Neutrophil (primary cell): ENCODE measurements at regions not wholly inside any gene's neighbourhood (a gene's known extent, or its start where the extent isn't known, plus 50 kb on each side); places are given as distances from the start of the nearest gene placed in this dataset.

Experiments used
- H3K27ac ChIP-seq: fragments of 200-600 bp; sonication (generic); 2 replicates; pipeline ENCODE4 v1.5.1; 2016; ENCODE audit warnings: mild to moderate bottlenecking, moderate library complexity
- H3K27me3 ChIP-seq: fragments of 200-600 bp; sonication (generic); 2 replicates; pipeline ENCODE4 v1.6.0; 2016; ENCODE audit warnings: mild to moderate bottlenecking
- H3K36me3 ChIP-seq: fragments of 200-600 bp; sonication (generic); 2 replicates; pipeline ENCODE4 v1.5.1; 2017
- H3K4me1 ChIP-seq, 2 experiments: fragments of 200-600 bp in 1 of 2; sonication (generic) in 1 of 2; 1 replicate in 1 of 2; 2 replicates in 1 of 2; pipeline versions ENCODE4 v1.5.1 to v1.6.1; 2013 to 2016; ENCODE audit warnings: low read depth in 1 of 2, low read length in 1 of 2, mild to moderate bottlenecking in 1 of 2, moderate library complexity in 1 of 2; ENCODE audit not compliant: control insufficient read depth in 1 of 2, insufficient read depth in 1 of 2
- H3K4me3 ChIP-seq, 2 experiments: fragments of 200-600 bp in 1 of 2; sonication (generic) in 1 of 2; 1 replicate in 1 of 2; 2 replicates in 1 of 2; pipeline ENCODE4 v1.5.1; 2013 to 2016; ENCODE audit warnings: low read depth in 1 of 2, low read length in 1 of 2, mild to moderate bottlenecking in 1 of 2, moderate library complexity in 1 of 2
- H3K9me3 ChIP-seq: fragments of 200-600 bp; sonication (generic); 2 replicates; pipeline ENCODE4 v1.5.1; 2016
- CTCF ChIP-seq: fragments of 200-600 bp; sonication (generic); IDR thresholded peaks from 2 replicates; pipeline ENCODE4 v1.5.1; 2016; ENCODE audit warnings: antibody characterized with exemption

DNA sequence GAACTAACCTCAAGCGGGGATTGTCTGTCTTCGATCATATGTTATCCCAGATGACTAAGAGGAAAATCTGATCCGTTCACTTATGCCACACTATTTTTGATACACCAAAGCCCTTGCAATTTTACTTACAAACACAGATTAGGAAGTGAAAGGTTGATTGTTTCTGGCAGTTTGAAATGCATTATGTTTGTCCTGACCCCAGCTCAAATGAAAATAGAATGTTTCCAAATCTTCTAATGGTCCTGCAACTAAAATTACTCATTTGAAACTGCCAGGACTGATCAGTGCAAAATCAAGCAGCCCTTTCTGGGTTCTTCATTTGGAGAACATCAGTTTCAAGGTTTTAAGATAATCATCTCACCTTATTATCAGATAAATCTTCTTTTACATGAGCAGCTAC lies 696.7 kb upstream of the WWC1 start:
- no peak overlapping the region for H3K4me3 ChIP-seq
- no peaks in the 10 kb centered on the region for H3K27me3 ChIP-seq
- H3K36me3 ChIP-seq = no peaks in the 10 kb centered on the region
- TF ChIP-seq CTCF = no peak
- H3K9me3 ChIP-seq = no peaks in the 10 kb centered on the region
- no peaks in the 10 kb centered on the region for H3K4me1 ChIP-seq
- H3K27ac ChIP-seq = no peak overlapping the region

- Histone ChIP-seq H3K4me1 (no peaks in the 10 kb centered on the region), H3K9me3 (no peaks in the 10 kb centered on the region), H3K4me3 (no peak overlapping the region), H3K36me3 (no peaks in the 10 kb centered on the region), H3K27me3 (no peaks in the 10 kb centered on the region), H3K27ac (no peak overlapping the region)
- TF ChIP-seq CTCF = no peak
Measured at GRCh38 chr5:167595196-167595595, 696.2 kb upstream of the WWC1 start.

DNA sequence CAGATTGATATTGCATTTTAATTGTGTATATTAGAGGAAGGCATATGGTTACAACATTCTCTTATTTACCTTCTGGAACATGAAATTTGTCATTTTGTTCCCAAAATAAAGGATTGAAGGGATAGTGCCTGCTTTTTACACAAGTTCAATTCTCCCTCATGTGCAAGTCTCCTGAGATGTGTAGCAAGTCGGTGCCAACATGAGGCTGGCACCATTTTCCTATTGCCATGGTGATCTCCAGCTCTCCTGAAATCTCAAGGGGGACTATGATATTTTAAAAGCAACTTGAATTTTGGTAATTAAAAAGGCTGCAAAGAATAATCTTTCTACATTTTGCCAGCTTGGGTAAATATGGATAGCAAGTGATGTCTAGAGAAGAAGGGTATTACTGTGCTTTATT lies 693.3 kb upstream of the WWC1 start:
- Histone ChIP-seq H3K36me3 (no peaks in the 10 kb centered on the region), H3K9me3 (no peaks in the 10 kb centered on the region), H3K27me3 (no peaks in the 10 kb centered on the region), H3K27ac (no peak overlapping the region), H3K4me1 (no peaks in the 10 kb centered on the region), H3K4me3 (no peak overlapping the region)
- no peak for TF ChIP-seq CTCF

GRCh38 chr5:167602067-167602466 lies 689.4 kb upstream of the WWC1 start:
- no peaks in the 10 kb centered on the region for H3K9me3 ChIP-seq
- no peak overlapping the region for H3K27ac ChIP-seq
- no peaks in the 10 kb centered on the region for H3K36me3 ChIP-seq
- H3K4me3 ChIP-seq = no peak overlapping the region
- no peak for TF ChIP-seq CTCF
- H3K27me3 ChIP-seq = no peaks in the 10 kb centered on the region
- H3K4me1 ChIP-seq = no peaks in the 10 kb centered on the region

- Histone ChIP-seq H3K9me3 (no peaks in the 10 kb centered on the region), H3K27ac (no peak overlapping the region), H3K4me1 (no peaks in the 10 kb centered on the region), H3K4me3 (no peak overlapping the region), H3K27me3 (no peaks in the 10 kb centered on the region), H3K36me3 (no peaks in the 10 kb centered on the region)
- no peak for TF ChIP-seq CTCF
Measured at GRCh38 chr5:167603135-167603534, 688.3 kb upstream of the WWC1 start.
